IMR-90 (cell line): ENCODE measurements at regions not wholly inside any gene's neighbourhood (a gene's known extent, or its start where the extent isn't known, plus 50 kb on each side); places are given as distances from the start of the nearest gene placed in this dataset.
"Not testable (repeated sequence)": the region's sequence is repeated elsewhere in the genome, so short reads cannot be mapped to it uniquely, and the experiment has no call there.

Source experiments
- ATAC-seq: fragments of 200-7000 bp; cut with Tn5 transposase; 2 replicates; pipeline ENCODE4 v1.9.1; 2020; ENCODE audit warnings: low read depth, mild to moderate bottlenecking, moderate library complexity
- BruUV-seq: library from RNA; stranded (reverse); fragments of 400-500 nt; replicated peaks from 2 replicates; lab custom pipeline; 2021; lab: Mats Ljungman, UMichigan
- CTCF ChIA-PET: fragments of 300-600 bp; formaldehyde crosslinking; extraction: SDS; loops from one replicate; lab custom pipeline; 2021; ENCODE audit warnings: antibody characterized with exemption; lab: Yijun Ruan, JAX
- POLR2A ChIA-PET: fragments of 300-600 bp; sonication (Branson Sonifier 250); formaldehyde crosslinking; loops from one replicate; lab custom pipeline; 2022; ENCODE audit warnings: antibody characterized with exemption; ENCODE audit not compliant: unreplicated experiment; lab: Charles Lee
- DNase-seq: peaks from one replicate; pipeline ENCODE4 v3.0.0; 2013
- H2AFZ ChIP-seq: replicated peaks from 2 replicates; pipeline ENCODE3; 2013; ENCODE audit warnings: low read length, mild to moderate bottlenecking; ENCODE audit not compliant: poor library complexity
- H2AK5ac ChIP-seq: 2 replicates; pipeline ENCODE4 v1.6.1; 2013; ENCODE audit warnings: low read depth, low read length, inconsistent platforms
- H2AK9ac ChIP-seq: replicated peaks from 2 replicates; pipeline ENCODE3; 2013; ENCODE audit warnings: mild to moderate bottlenecking, low read depth, low read length, moderate library complexity; ENCODE audit not compliant: poor library complexity
- H2BK120ac ChIP-seq: 2 replicates; pipeline ENCODE4 v1.6.1; 2013; ENCODE audit warnings: low read depth, low read length, inconsistent platforms
- H2BK15ac ChIP-seq: 3 replicates; pipeline ENCODE4 v1.6.1; 2013; ENCODE audit warnings: low read depth, low read length, inconsistent platforms
- H2BK20ac ChIP-seq: 2 replicates; pipeline ENCODE4 v1.6.1; 2013; ENCODE audit warnings: low read depth, mild to moderate bottlenecking, inconsistent platforms, low read length, moderate library complexity
- H2BK5ac ChIP-seq: 2 replicates; pipeline ENCODE4 v1.6.1; 2013; ENCODE audit warnings: mild to moderate bottlenecking, low read depth, low read length, inconsistent platforms; ENCODE audit not compliant: poor library complexity, severe bottlenecking
- H3K14ac ChIP-seq: replicated peaks from 2 replicates; pipeline ENCODE4 v1.6.1; 2013; ENCODE audit warnings: low read depth, low read length, inconsistent platforms
- H3K18ac ChIP-seq: 2 replicates; pipeline ENCODE4 v1.6.1; 2013; ENCODE audit warnings: low read depth, low read length, control low read depth
- H3K23ac ChIP-seq: 2 replicates; pipeline ENCODE4 v1.6.1; 2013; ENCODE audit warnings: low read depth, low read length, inconsistent platforms
- H3K27ac ChIP-seq: 2 replicates; pipeline ENCODE4 v1.5.1; 2013; ENCODE audit warnings: mild to moderate bottlenecking, control low read depth, low read length; ENCODE audit not compliant: insufficient read depth
- H3K27me3 ChIP-seq: 2 replicates; pipeline ENCODE4 v1.6.1; 2013; ENCODE audit warnings: low read length; ENCODE audit not compliant: control insufficient read depth, insufficient read depth
- H3K36me3 ChIP-seq: 2 replicates; pipeline ENCODE4 v1.6.1; 2013; ENCODE audit warnings: low read length, mixed read lengths; ENCODE audit not compliant: control insufficient read depth, insufficient read depth
- H3K4ac ChIP-seq: 2 replicates; pipeline ENCODE4 v1.6.1; 2013; ENCODE audit warnings: low read depth, low read length, inconsistent platforms
- H3K4me1 ChIP-seq: 2 replicates; pipeline ENCODE4 v1.6.1; 2013; ENCODE audit warnings: low read length, mixed read lengths; ENCODE audit not compliant: control insufficient read depth, insufficient read depth
- H3K4me2 ChIP-seq: 2 replicates; pipeline ENCODE4 v1.6.1; 2013; ENCODE audit warnings: low read depth, mild to moderate bottlenecking, control low read depth, low read length, moderate library complexity
- H3K4me3 ChIP-seq: 2 replicates; pipeline ENCODE4 v1.5.1; 2013; ENCODE audit warnings: low read depth, mild to moderate bottlenecking, control low read depth, low read length, moderate library complexity; ENCODE audit not compliant: insufficient read depth
- H3K56ac ChIP-seq: 2 replicates; pipeline ENCODE4 v1.6.1; 2013; ENCODE audit warnings: low read length, inconsistent platforms; ENCODE audit not compliant: insufficient read depth; ENCODE audit errors: extremely low read depth
- H3K79me1 ChIP-seq, 2 experiments: 2 replicates each; pipeline ENCODE4 v1.6.1; 2013; ENCODE audit warnings: low read length in 2 of 2, inconsistent platforms in 1 of 2, low read depth in 1 of 2
- H3K9ac ChIP-seq: 2 replicates; pipeline ENCODE4 v1.6.1; 2013; ENCODE audit warnings: low read depth, low read length, control low read depth
- H3K9me1 ChIP-seq: 2 replicates; pipeline ENCODE4 v1.6.1; 2013; ENCODE audit warnings: low read length, inconsistent platforms; ENCODE audit not compliant: insufficient read depth
- H3K9me3 ChIP-seq: 2 replicates; pipeline ENCODE4 v1.6.1; 2013; ENCODE audit warnings: low read length; ENCODE audit not compliant: control insufficient read depth, insufficient read depth
- H4K20me1 ChIP-seq: 2 replicates; pipeline ENCODE4 v1.6.1; 2013; ENCODE audit warnings: low read length, inconsistent platforms; ENCODE audit not compliant: insufficient read depth
- H4K5ac ChIP-seq: 2 replicates; pipeline ENCODE4 v1.6.1; 2013; ENCODE audit warnings: mild to moderate bottlenecking, low read depth, low read length, control low read depth
- H4K8ac ChIP-seq, 2 experiments: 2 replicates each; pipeline ENCODE4 v1.6.1; 2013; ENCODE audit warnings: low read depth in 2 of 2, low read length in 2 of 2, control low read depth in 1 of 2, inconsistent platforms in 1 of 2
- H4K91ac ChIP-seq: 2 replicates; pipeline ENCODE4 v1.6.1; 2013; ENCODE audit warnings: low read depth, low read length, inconsistent platforms; ENCODE audit not compliant: insufficient read depth
- WGBS, 2 experiments: methylation state at CpG; one replicate each; pipeline versions ENCODE4 v1.1.5 to v1.1.7; 2013; ENCODE audit warnings: missing lambda C conversion rate in 2 of 2; ENCODE audit not compliant: insufficient read length in 1 of 2; ENCODE audit errors: extremely low coverage in 2 of 2; 5-methylcytosine and 5-hydroxymethylcytosine counted together
- dilution Hi-C: fragments of 300-500 bp; cut with HindIII; formaldehyde crosslinking; loops from one replicate; pipeline ENCODE4 v1.14.3; 2018; ENCODE audit warnings: low sequenced_read_pairs; ENCODE audit not compliant: unreplicated experiment
- in situ Hi-C: fragments of 300-500 bp; cut with MboI; formaldehyde crosslinking; loops from 3 replicates; pipeline ENCODE4 v1.14.3; 2019; ENCODE audit warnings: low sequenced_read_pairs, inconsistent platforms, mixed read lengths
- intact Hi-C: fragments of 100-400 bp; cut with micrococcal nuclease; formaldehyde crosslinking; loops from 2 replicates; pipeline ENCODE4 v1.10.0; 2022

- WGBS, 2 experiments, result no CpG with 5 or more reads among the region's 4 CpGs
- BruUV-seq, result not testable (repeated sequence)
Observed at GRCh38 chr14:106468869-106469268, 942.5 kb downstream of the TMEM121 start.

GRCh38 chr14:106470028-106470427 is 943.6 kb downstream of the TMEM121 start:
- not testable (repeated sequence) for DNase-seq

More at GRCh38 chr14:106468869-106469268, 942.5 kb downstream of the TMEM121 start:
- in situ Hi-C loops, H3K9me1 ChIP-seq, H4K8ac ChIP-seq, H4K20me1 ChIP-seq, H3K9me3 ChIP-seq, H3K27ac ChIP-seq, H3K4ac ChIP-seq, H4K91ac ChIP-seq, POLR2A ChIA-PET, H3K14ac ChIP-seq, H2AK5ac ChIP-seq, H3K27me3 ChIP-seq, H2BK5ac ChIP-seq, dilution Hi-C loops, H3K4me3 ChIP-seq, H3K23ac ChIP-seq, DNase-seq, H3K79me1 ChIP-seq, H3K18ac ChIP-seq, H3K4me2 ChIP-seq, H2AFZ ChIP-seq, CTCF ChIA-PET, ATAC-seq, H3K9ac ChIP-seq, intact Hi-C loops, H3K4me1 ChIP-seq, H2BK15ac ChIP-seq, H3K36me3 ChIP-seq, H2AK9ac ChIP-seq, H2BK20ac ChIP-seq, H2BK120ac ChIP-seq, H3K56ac ChIP-seq, H4K5ac ChIP-seq: not testable (repeated sequence)

More at GRCh38 chr14:106470028-106470427, 943.6 kb downstream of the TMEM121 start:
- H2BK120ac ChIP-seq, H3K18ac ChIP-seq, H3K56ac ChIP-seq, H3K23ac ChIP-seq, POLR2A ChIA-PET, H3K27me3 ChIP-seq, in situ Hi-C loops, BruUV-seq, H4K5ac ChIP-seq, H2AFZ ChIP-seq, H3K4ac ChIP-seq, H4K91ac ChIP-seq, H3K4me2 ChIP-seq, H4K8ac ChIP-seq, ATAC-seq, H3K9me1 ChIP-seq, H2BK15ac ChIP-seq, H3K4me1 ChIP-seq, H4K20me1 ChIP-seq, H3K27ac ChIP-seq, H3K9ac ChIP-seq, H3K9me3 ChIP-seq, intact Hi-C loops, CTCF ChIA-PET, H2BK5ac ChIP-seq, H3K4me3 ChIP-seq, dilution Hi-C loops, H3K79me1 ChIP-seq, H2AK9ac ChIP-seq, H3K14ac ChIP-seq, H2AK5ac ChIP-seq, H2BK20ac ChIP-seq, H3K36me3 ChIP-seq: not testable (repeated sequence)
- no CpG with 5 or more reads among the region's 3 CpGs for WGBS, 2 experiments
